ENCODE measurements at regions not wholly inside any gene's neighbourhood (a gene's known extent, or its start where the extent isn't known, plus 50 kb on each side); places are given as distances from the start of the nearest gene placed in this dataset.

GRCh38 chr6:125587666-125588632 is 161.5 kb upstream of the HEY2 start:
- BruUV-seq (replicated peaks), result no TSS peak
- no peak overlapping the region for H4K8ac ChIP-seq (ENCODE audit: low read depth in 2 of 2, low read length in 2 of 2)
- ChIA-PET CTCF (interaction anchor here (0.6 kb wide), 1 partner anchor 28 kb away, joined by 3 read pairs; no protein-coding TSS in a partner anchor), POLR2A (ENCODE audit: unreplicated experiment) (no interaction called here)
- no peak overlapping the region for H2AFZ ChIP-seq (replicated peaks; ENCODE audit: low read length, poor library complexity)
- H3K18ac ChIP-seq (ENCODE audit: low read depth, low read length), result no peak overlapping the region
- no peak overlapping the region for H4K5ac ChIP-seq (ENCODE audit: low read depth, low read length)
- H3K27ac ChIP-seq (ENCODE audit: insufficient read depth, low read length), result no peak overlapping the region
- H3K14ac ChIP-seq (replicated peaks; ENCODE audit: low read depth, low read length), result no peak overlapping the region
- no peak overlapping the region for H2BK20ac ChIP-seq (ENCODE audit: low read depth, low read length)
- no peak overlapping the region for H2BK5ac ChIP-seq (ENCODE audit: low read depth, low read length, poor library complexity, severe bottlenecking)
- H3K4me1 ChIP-seq (ENCODE audit: control insufficient read depth, insufficient read depth, low read length), result no peaks in the 10 kb centered on the region
- in situ Hi-C loops (cut with MboI; ENCODE audit: low sequenced_read_pairs) (no loop called here), intact Hi-C loops (cut with micrococcal nuclease) (no loop called here), dilution Hi-C loops (cut with HindIII; ENCODE audit: low sequenced_read_pairs, unreplicated experiment) (no loop called here)
- no peak overlapping the region for H3K4ac ChIP-seq (ENCODE audit: low read depth, low read length)
- no peak overlapping the region for H3K9ac ChIP-seq (ENCODE audit: low read depth, low read length)
- H3K27me3 ChIP-seq (ENCODE audit: control insufficient read depth, insufficient read depth, low read length), result no peaks in the 10 kb centered on the region
- no peak overlapping the region for H2AK5ac ChIP-seq (ENCODE audit: low read depth, low read length)
- no peak overlapping the region for H4K91ac ChIP-seq (ENCODE audit: insufficient read depth, low read depth, low read length)
- no peak for TF ChIP-seq MXI1 (IDR thresholded peaks at IDR 0.05; ENCODE audit: borderline replicate concordance, low read depth, low read length)
- no peak for TF ChIP-seq NFE2L2 (IDR thresholded peaks at IDR 0.05; ENCODE audit: low read depth, low read length)
- TF ChIP-seq SMC3 (IDR thresholded peaks at IDR 0.05; ENCODE audit: low read depth, low read length), result no peak
- TF ChIP-seq, protein P1, sequence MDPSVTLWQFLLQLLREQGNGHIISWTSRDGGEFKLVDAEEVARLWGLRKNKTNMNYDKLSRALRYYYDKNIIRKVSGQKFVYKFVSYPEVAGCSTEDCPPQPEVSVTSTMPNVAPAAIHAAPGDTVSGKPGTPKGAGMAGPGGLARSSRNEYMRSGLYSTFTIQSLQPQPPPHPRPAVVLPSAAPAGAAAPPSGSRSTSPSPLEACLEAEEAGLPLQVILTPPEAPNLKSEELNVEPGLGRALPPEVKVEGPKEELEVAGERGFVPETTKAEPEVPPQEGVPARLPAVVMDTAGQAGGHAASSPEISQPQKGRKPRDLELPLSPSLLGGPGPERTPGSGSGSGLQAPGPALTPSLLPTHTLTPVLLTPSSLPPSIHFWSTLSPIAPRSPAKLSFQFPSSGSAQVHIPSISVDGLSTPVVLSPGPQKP (IDR thresholded peaks at IDR 0.05; ENCODE audit: borderline replicate concordance, low read depth, low read length), result no peak
- TF ChIP-seq, protein P2, sequence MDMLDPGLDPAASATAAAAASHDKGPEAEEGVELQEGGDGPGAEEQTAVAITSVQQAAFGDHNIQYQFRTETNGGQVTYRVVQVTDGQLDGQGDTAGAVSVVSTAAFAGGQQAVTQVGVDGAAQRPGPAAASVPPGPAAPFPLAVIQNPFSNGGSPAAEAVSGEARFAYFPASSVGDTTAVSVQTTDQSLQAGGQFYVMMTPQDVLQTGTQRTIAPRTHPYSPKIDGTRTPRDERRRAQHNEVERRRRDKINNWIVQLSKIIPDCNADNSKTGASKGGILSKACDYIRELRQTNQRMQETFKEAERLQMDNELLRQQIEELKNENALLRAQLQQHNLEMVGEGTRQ (IDR thresholded peaks at IDR 0.05; ENCODE audit: low read depth, low read length), result no peak
- TF ChIP-seq POLR2A (IDR thresholded peaks at IDR 0.05; ENCODE audit: low read depth, low read length), result no peak
- no peak for TF ChIP-seq BHLHE40 (IDR thresholded peaks at IDR 0.05; ENCODE audit: low read depth, low read length)
- TF ChIP-seq RCOR1 (IDR thresholded peaks at IDR 0.05; ENCODE audit: insufficient replicate concordance, low read length), result no peak
- ATAC-seq (ENCODE audit: low read depth) (no peak), DNase-seq (no peak)
- no peak overlapping the region for H3K4me3 ChIP-seq (ENCODE audit: insufficient read depth, low read depth, low read length)
- no peak overlapping the region for H2BK15ac ChIP-seq (ENCODE audit: low read depth, low read length)
- no peaks in the 10 kb centered on the region for H3K36me3 ChIP-seq (ENCODE audit: control insufficient read depth, insufficient read depth, low read length)
- H2BK120ac ChIP-seq (ENCODE audit: low read depth, low read length), result no peak overlapping the region
- no peak overlapping the region for H2AK9ac ChIP-seq (replicated peaks; ENCODE audit: low read depth, low read length, poor library complexity)
- no peak overlapping the region for H3K56ac ChIP-seq (ENCODE audit: extremely low read depth, insufficient read depth, low read length)
- H3K4me2 ChIP-seq (ENCODE audit: low read depth, low read length), result no peak overlapping the region
- H4K20me1 ChIP-seq (ENCODE audit: insufficient read depth, low read length), result no peaks in the 10 kb centered on the region
- H3K9me1 ChIP-seq (ENCODE audit: insufficient read depth, low read length), result no peaks in the 10 kb centered on the region
- WGBS, 2 experiments (ENCODE audit: extremely low coverage in 2 of 2, insufficient read length in 1 of 2), result no CpG with 5 or more reads among the region's 11 CpGs
- no peak overlapping the region for H3K23ac ChIP-seq (ENCODE audit: low read depth, low read length)
- H3K9me3 ChIP-seq (ENCODE audit: control insufficient read depth, insufficient read depth, low read length), result no peaks in the 10 kb centered on the region
- H3K79me1 ChIP-seq (ENCODE audit: low read depth in 1 of 2, low read length in 2 of 2), result no peaks in the 10 kb centered on the region
